ENCODE measurements at regions not wholly inside any gene's neighbourhood (a gene's known extent, or its start where the extent isn't known, plus 50 kb on each side); places are given as distances from the start of the nearest gene placed in this dataset.

DNA sequence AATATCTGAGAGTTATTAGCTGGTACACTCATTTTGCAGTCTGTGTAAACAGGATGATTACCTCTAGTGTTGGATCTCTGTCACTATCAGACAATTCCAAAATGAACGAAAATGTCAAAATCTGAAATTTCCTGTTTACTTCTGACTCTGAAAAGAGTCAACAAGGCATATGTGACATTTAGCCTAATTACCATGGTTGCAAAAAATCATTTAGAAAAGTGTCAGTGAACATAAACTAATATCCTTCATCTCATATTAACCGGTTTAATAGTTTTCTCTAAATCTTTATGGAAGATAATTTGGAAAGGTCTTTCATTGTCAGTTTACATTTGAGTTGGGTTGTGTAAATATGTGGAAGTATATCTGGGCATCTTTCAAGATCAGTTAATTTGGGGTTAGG is 431.8 kb upstream of the HSF2 start:
- no peak for ATAC-seq

GRCh38 chr6:121971931-121972335 is 427.5 kb upstream of the HSF2 start:
- intact Hi-C loops (cut with DNase I), result no loop called here
- no peak for ATAC-seq
- no peak for DNase-seq (ENCODE audit: missing footprints)

More for the DNA sequence above, 431.8 kb upstream of the HSF2 start:
- intact Hi-C loops (cut with DNase I), result no loop called here
- DNase-seq (ENCODE audit: missing footprints), result no peak

DNA sequence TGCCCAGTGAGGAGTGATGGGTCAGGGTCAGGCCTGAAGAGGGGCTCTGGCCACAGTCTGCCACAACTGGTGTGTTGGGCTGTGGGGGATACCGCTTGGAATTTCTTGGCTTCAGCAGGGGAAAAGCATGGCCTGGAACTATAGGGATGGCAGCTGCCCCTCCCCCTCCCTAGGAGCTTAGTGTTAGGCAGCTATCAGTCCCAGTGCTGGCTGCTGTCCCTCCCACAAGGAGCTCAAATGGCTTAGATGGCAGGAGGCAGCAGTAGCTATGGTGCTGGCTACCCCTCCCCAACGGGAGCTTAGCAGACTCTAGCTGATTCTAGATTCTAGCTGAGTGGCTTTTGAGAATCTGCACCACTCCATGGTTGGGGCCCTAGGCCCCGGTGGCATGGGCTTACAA is 414.5 kb upstream of the HSF2 start:
- DNase-seq (ENCODE audit: missing footprints) (no peak), ATAC-seq (no peak)
- intact Hi-C loops (cut with DNase I), result no loop called here

DNA sequence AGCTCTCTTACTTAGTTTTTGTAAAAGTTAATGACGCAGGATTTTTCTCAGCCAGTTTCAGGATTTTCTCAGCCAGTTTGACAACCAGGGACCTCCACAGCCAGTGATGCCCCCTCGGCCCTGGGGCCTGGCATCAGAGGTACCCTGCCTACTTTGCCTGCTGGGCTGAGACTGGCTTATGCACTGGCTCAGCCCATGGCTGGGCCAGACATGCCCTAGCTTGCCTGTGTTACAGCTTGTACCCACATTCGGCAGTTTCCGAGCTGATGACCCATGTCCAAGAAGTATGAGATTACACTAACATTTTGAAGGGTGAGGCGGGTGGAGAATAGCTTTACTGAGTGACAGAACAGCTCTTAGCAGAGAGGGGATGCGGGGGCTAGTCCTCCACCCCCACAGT is 406.1 kb upstream of the HSF2 start:
- intact Hi-C loops (cut with DNase I), result no loop called here
- ATAC-seq (no peak), DNase-seq (ENCODE audit: missing footprints) (no peak)

DNA sequence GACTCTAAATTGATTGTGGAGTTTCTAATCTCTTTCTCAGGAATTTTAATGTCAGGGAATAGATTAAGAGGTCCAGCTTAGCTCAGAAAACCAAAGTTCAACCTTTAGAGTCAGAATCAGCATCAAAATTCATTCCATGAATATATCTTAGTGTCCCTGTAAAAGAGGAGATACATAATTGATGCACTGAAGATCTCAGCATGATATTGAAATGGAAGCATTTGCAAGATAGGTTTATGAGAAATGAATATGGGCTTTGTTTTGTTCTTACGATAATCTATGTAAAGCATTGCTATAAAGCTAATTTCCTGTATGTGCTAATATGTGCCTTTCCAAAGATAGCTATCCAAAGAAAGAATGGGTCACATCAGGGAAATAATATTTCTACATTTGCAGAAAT is 404.5 kb upstream of the HSF2 start:
- intact Hi-C loops (cut with DNase I), result no loop called here
- DNase-seq (ENCODE audit: missing footprints) (no peak), ATAC-seq (no peak)

GRCh38 chr6:121998631-121999030 is 400.8 kb upstream of the HSF2 start:
- DNase-seq (ENCODE audit: missing footprints) (no peak), ATAC-seq (no peak)
- intact Hi-C loops (cut with DNase I), result no loop called here

- DNase-seq (ENCODE audit: missing footprints) (no peak), ATAC-seq (no peak)
- intact Hi-C loops (cut with DNase I), result no loop called here
Observed at GRCh38 chr6:121999456-122000065, 399.9 kb upstream of the HSF2 start.

DNA sequence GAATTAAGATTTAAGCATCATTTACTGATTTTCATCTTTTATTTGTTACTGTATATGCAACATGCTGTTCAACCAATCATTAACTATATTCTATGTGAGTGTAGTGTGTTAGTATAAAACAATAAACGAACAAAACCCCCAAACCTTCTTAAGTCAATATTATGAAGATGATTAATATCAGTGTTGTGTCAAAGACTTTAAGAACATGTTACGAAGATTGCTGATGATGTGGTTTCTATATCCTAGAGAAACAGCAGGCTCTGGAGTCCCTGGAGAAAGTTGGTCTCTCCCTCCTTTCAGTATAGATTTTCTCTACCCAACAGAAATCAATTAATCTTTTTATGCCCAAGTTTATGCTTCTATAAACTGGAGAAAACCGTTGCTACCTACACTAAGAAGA is 393.8 kb upstream of the HSF2 start:
- ATAC-seq, result no peak
- intact Hi-C loops (cut with DNase I), result loop anchor here (5.0 kb wide), 1 partner anchor 177 kb away; no protein-coding TSS in a partner anchor
- no peak for DNase-seq (ENCODE audit: missing footprints)

- no peak for DNase-seq (ENCODE audit: missing footprints)
- intact Hi-C loops (cut with DNase I), result loop anchor here (5.0 kb wide), 1 partner anchor 175 kb away; no protein-coding TSS in a partner anchor
- ATAC-seq, result no peak
Observed at GRCh38 chr6:122007339-122007738, 392.1 kb upstream of the HSF2 start.

DNA sequence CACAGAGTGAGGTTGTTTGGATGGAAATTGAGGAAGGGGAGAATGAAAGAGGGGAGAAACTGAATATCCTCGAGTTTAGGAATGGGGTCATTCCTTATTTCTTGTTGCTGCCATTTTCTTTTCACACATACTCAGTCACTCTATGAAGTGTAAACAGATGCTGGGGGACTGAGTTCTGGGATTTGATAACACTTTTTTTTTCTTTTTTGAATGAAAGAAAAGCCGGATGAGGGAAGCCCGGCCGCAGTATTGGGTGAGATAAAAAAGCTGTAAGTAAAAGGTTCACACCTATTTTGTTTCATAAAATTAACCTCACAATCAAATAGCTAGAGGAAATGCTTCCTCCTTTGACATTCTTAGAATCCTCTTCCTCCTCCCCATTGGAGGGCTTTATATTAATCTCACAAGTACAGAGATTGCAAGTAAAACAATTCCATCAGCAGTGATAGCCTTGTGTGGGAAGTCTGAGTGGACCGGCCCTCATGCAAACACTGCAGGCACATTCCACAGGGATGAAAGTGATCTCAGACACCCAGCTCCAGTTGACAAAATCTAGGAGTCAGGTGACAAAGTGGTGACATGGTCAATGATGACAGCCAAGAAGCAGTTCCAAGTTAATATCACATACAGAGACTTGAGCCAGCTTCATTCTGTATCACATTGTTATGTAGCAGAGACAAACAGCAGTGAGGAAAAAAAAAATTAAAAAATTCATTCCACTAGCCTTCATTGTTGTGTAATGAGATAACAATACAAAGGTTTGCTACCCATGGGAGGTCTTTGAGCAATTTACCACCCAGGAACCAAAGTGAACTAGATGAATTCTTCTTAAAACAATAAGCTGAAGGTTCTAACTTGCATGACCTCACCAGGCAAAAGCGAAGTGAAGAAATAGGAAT is 391.1 kb upstream of the HSF2 start:
- ATAC-seq (peak; percentile 97), DNase-seq (ENCODE audit: missing footprints) (no peak)
- intact Hi-C loops (cut with DNase I), result loop anchor here (1.0 to 5.0 kb wide), 3 partner anchors 24 to 174 kb away; no protein-coding TSS in a partner anchor

DNA sequence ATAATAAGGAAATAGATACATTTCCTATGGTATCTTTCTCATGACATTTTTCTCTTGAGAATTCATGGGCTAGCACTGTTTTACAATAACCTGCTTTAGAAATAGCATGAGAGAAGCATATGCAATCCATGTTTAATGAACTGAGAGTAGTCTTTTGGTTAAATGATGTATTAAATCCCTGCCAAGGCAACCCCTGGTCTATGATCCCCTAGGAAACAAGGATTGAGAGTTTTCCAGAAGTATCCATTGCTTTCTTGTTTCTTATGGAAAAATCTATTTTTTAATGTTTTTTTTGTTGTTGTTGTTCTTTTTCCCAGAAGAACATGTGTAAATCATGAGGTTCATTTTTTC is 390.5 kb upstream of the HSF2 start:
- intact Hi-C loops (cut with DNase I), result loop anchor here (1.0 to 5.0 kb wide), 3 partner anchors 24 to 173 kb away; no protein-coding TSS in a partner anchor
- DNase-seq (ENCODE audit: missing footprints) (no peak), ATAC-seq (no peak)

DNA sequence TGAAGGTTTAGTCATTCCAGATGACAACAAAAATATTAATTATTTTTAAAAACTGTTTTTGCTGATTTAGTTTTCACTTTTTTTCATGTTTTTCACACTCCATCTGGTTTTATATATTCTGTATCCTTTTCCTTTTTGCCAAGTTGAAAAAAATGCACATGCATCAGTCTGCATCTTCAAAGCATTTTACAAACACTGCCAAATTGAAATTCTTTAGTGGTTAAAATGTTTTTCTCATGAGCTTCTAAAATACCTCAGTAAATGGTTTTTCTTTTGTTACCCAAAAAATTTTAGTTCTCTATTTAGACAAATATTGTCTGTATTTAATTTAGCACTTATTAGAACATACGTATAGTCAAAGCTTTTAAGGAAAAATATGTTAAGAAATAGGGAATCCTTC is 386.9 kb upstream of the HSF2 start:
- ATAC-seq (no peak), DNase-seq (ENCODE audit: missing footprints) (no peak)
- intact Hi-C loops (cut with DNase I), result loop anchor here (5.0 kb wide), 1 partner anchor 575 kb away; the partner anchor contains the start of gene GJA1

GRCh38 chr6:122014961-122015360 is 384.5 kb upstream of the HSF2 start:
- ATAC-seq, result no peak
- intact Hi-C loops (cut with DNase I), result loop anchor here (5.0 kb wide), 1 partner anchor 578 kb away; the partner anchor contains the start of gene GJA1

DNA sequence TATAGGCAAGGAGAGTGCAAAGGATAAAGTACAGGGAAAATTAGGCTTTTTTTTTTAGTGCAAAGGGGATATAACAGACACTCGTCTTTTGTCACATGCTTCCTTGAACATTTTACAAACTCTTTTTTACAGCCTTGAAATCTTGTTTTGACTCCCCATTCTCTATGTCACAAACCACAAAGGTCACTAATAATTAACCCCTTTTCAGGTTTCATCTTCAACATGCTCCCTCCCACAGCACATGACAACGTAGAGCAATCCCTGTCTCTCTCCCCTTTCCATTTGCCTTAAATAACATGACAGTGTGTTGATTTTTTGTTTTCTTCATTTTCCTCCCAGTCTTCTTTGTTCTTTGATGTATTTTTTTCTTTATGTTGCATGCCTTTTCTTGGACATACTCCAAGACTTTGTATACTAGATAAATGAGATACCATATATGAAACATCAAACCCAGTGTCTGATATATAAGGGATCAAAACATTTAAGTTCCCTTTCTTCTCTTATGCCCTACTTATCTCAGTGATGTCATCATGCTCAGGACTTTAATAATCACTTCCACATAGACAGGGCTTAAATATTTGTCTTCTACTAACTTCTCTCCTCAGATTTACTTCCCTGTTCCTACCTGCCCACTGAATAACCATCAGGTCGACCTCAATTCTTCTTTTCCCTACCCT is 378.7 kb upstream of the HSF2 start:
- intact Hi-C loops (cut with DNase I), result no loop called here
- no peak for ATAC-seq
- no peak for DNase-seq (ENCODE audit: missing footprints)

More at GRCh38 chr6:122014961-122015360, 384.5 kb upstream of the HSF2 start:
- DNase-seq (ENCODE audit: missing footprints), result no peak

DNA sequence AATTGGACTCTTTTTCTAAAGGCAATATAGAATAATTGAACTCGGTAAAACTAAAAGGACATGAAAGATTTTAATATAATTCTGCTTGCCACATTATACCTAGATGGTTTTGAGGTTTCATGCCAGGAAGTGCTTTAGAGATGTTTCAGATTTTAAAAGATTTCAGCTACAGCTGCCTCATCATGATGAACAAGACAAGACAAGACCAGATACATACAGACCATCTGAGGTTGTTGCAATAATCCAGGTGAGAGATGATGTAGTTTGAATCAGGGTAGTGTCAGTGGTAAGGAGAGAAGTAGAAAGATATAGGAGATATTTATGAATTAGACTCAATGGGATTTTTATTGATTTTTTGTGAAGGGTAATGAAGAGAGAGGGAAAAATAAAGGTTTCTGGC is 374.3 kb upstream of the HSF2 start:
- ATAC-seq, result no peak
- intact Hi-C loops (cut with DNase I), result no loop called here

GRCh38 chr6:122026582-122027369 is 372.7 kb upstream of the HSF2 start:
- ATAC-seq (no peak), DNase-seq (ENCODE audit: missing footprints) (no peak)
- intact Hi-C loops (cut with DNase I), result no loop called here

More for the DNA sequence above, 374.3 kb upstream of the HSF2 start:
- no peak for DNase-seq (ENCODE audit: missing footprints)

DNA sequence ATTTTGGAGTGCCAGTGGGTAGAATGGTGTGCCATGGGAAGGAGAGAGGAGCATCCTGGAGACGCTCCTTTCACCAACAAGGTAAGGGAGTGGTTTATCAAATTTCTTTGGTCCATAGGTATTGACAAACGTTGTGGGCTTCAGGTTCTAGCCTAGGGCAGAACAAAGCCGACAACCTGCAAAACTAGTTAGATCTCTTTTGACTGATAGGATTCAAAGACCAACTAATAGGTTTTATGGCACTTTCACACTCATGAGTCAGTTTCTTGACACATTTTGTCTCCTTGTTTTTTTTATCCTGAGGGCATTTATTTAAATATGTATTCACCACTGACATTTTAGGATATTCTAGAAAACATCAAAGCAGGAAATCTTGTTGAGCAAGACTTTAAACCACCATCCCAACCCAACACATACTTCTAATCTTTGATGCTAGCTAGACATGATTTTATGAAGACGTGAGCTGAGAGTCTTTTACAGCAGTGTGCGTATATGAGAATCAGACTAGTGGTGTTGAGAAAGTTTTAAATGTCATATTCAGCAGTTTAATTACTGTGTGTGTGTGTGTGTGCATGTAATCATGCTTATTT is 370.4 kb upstream of the HSF2 start:
- DNase-seq (ENCODE audit: missing footprints) (no peak), ATAC-seq (no peak)
- intact Hi-C loops (cut with DNase I), result no loop called here

DNA sequence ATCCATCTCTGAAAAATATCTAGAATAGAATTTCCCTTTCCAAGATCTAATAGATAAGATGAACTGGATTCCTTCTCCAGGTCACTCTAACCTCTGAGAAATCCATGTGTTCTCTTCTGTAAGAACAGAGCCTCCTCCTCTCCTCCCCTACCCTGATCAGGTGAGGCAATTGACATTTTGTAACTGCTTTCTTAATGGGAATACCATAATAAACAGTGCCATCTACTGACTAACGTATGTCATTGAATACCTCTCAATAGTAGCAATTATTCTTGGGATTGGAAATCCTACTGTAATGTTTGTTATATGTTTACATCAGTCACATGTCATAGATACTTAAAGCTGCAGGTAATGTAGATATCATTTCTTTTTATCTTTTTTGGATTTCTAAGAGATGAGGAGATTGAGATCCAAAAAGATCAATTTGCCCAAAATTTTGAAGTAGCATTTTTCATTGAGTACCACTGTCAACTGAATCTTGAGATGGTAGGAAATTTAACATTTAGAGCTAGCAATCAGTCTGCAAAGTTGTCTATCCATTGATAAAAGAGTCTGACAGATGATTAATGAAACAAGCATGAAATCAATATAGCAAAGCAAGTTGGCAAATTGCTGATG is 365.8 kb upstream of the HSF2 start:
- DNase-seq (ENCODE audit: missing footprints) (no peak), ATAC-seq (peak; percentile 87)
- intact Hi-C loops (cut with DNase I), result loop anchor here (2.0 to 10.0 kb wide), 5 partner anchors 25 to 603 kb away; no protein-coding TSS in a partner anchor
